GM19023 (cell line): ENCODE measurements at regions not wholly inside any gene's neighbourhood (a gene's known extent, or its start where the extent isn't known, plus 50 kb on each side); places are given as distances from the start of the nearest gene placed in this dataset.

Source experiments
- ATAC-seq: cut with Tn5 transposase; IDR thresholded peaks from one replicate; pipeline ENCODE4 v1.9.1; 2021; ENCODE audit warnings: mild to moderate bottlenecking, moderate library complexity; ENCODE audit not compliant: unreplicated experiment

- peak; percentile 66 for ATAC-seq
Observed at GRCh38 chr5:136424835-136425584, 59.7 kb upstream of the TRPC7 start.

DNA sequence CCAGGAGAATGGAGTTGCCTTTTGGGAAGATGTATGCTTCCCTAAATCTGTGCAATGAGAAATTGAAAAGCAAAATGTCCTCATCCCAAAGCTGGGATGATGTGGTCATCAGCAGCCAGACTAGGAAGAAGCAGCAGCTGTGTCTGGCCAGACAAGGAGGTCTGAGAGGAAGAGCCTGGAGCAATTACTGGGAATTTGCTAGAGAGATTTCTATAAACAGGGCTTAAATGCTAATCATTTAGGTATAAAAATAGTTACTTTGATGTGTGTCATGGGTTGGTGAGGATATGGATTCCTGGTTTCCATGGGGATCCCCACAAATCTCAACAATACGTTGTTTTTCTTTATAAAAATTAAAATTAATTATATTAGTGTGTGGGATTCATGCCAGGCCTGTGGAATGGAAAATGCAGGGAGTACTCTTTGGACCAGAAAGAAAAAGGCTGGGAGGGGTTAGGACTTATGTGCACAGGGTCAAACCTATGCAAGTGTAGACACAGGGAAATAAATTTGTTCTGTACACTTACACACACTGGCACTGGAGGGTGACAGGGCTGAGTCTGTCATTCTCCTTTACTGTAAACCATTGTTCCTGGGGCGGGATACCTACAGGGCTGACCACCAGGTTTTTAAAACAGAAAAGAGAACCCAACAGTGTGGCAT, 58.7 kb upstream of the TRPC7 start:
- ATAC-seq = no peak

DNA sequence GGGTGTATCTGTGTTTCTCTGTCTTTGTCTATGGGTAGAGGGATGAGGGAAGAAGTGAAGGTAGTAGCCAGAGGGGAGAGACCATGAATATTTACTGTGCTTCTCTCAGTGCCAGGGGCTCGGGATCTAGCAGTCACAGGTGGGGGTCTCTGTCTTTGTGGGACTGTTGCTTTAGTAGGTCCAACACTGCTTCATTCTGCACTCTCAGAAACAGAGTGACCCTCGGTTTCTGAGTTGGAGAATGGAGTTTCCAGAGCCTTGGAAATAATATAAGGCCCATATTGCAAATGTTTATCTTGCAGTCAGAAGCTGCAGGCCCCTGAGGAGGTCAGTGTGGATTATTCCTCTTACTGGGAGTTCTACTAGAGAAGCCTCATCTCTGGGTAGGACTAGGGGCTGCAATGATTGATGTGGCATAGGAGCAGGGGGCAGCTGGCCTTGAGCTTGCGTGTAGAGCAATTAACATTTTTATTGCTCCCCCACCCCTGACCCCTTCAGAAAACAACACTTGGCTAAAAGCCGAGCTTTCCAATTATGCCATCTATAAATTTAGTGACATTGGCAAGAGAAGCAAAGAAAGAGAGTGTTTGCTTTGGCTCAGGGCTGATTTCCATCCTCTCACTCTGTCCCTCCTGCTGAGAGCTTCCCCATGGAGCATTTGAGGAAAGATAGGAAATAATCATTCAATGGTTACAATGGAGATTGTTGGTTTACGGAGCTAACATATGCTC, 55.0 kb upstream of the TRPC7 start:
- no peak for ATAC-seq

DNA sequence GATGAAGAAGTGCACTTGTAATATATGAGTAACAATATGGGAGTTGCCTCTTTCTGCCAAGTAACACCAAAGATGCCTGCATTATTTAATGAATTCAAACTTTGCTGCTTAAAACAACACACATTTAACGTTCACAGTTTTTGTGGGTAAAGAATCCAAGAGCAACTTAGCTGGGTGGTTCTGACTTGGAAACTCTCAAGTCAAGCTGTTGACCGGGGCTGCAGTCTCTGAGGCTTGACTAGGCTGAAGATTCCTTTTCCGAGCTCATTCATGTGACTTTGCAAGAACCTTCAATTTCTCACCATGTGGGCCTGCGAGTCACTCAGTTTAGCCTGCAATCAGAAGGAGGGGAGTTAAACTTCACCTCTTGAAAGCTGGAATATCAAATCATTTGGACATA, 53.0 kb upstream of the TRPC7 start:
- ATAC-seq = no peak
